Activated T-helper 2 cell treated with anti-CD3 and anti-CD28 coated beads, Interferon-gamma antibody, Interleukin-2, Interleukin-4, amounts not matched to agents 10 μg/mL and 5 μg/mL and 100 μg/mL, durations not matched to agents 14 hours and 24 hours and 36 hours (primary cell): ENCODE measurements at regions not wholly inside any gene's neighbourhood (a gene's known extent, or its start where the extent isn't known, plus 50 kb on each side); places are given as distances from the start of the nearest gene placed in this dataset.

Experiments
- DNase-seq: peaks from one replicate; pipeline ENCODE4 v3.0.0; 2021; ENCODE audit warnings: low spot score
- H3K27ac Mint-ChIP-seq: one replicate; pipeline ENCODE4 v1.8.0; 2021; ENCODE audit warnings: mixed read lengths
- H3K27me3 Mint-ChIP-seq: one replicate; pipeline ENCODE4 v1.8.0; 2021; ENCODE audit warnings: low read depth, mixed read lengths
- H3K36me3 Mint-ChIP-seq: one replicate; pipeline ENCODE4 v1.8.0; 2021; ENCODE audit warnings: low read depth, mixed read lengths
- H3K4me1 Mint-ChIP-seq: one replicate; pipeline ENCODE4 v1.8.0; 2021; ENCODE audit warnings: low read depth, mixed read lengths
- H3K4me3 Mint-ChIP-seq: one replicate; pipeline ENCODE4 v1.8.0; 2021; ENCODE audit warnings: low read depth, mild to moderate bottlenecking, moderate library complexity, mixed read lengths
- H3K9me3 Mint-ChIP-seq: one replicate; pipeline ENCODE4 v1.8.0; 2021; ENCODE audit warnings: mixed read lengths
- intact Hi-C: fragments of 100-400 bp; cut with micrococcal nuclease; formaldehyde crosslinking; loops from one replicate; pipeline ENCODE4 v1.15.1; 2023

DNA sequence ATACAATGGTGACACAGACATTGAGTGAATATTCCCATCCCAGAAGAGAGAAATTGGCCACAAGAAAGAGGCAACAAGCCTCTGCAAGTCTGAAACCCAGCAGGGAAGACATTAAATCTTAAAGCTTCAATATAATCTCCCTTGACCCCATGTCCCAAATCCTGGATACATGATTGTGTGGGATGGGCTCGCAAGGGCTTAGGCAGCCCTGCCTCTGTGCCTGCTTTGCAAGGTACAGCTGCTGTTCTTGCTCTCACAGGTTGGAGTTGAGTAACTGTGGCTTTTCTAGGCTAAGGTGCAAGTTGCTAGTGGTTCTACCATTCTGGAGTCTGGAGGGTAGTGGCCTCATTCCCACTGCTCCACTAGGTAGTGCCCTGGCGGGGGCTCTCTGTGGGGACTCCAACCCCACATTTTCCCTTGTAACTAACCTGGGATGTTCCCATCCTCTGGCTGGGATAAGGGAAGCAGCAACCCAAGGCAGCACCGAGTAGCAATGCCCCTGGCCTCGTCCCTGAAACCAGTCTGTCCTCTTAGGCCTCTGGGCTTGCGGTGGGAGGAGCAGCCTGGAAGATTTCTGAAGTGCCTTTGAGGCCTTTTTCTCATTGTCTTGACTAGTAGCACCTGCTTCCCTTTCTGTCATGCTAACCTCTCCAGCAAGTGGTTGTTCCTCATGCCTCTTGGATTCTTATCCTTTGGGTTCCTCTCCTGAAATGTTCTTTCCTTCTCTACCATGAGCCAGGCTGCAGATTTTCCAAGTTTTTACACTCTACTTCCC, 90.0 kb downstream of the FAM174B start:
- Mint-ChIP-seq H3K4me3 (no peak overlapping the region), H3K4me1 (peaks cover 2% of the 10 kb centered on the region), H3K36me3 (no peaks in the 10 kb centered on the region), H3K27ac (no peak overlapping the region), H3K27me3 (peaks cover 7% of the 10 kb centered on the region), H3K9me3 (no peaks in the 10 kb centered on the region)
- intact Hi-C loops, result no loop called here
- no peak for DNase-seq

DNA sequence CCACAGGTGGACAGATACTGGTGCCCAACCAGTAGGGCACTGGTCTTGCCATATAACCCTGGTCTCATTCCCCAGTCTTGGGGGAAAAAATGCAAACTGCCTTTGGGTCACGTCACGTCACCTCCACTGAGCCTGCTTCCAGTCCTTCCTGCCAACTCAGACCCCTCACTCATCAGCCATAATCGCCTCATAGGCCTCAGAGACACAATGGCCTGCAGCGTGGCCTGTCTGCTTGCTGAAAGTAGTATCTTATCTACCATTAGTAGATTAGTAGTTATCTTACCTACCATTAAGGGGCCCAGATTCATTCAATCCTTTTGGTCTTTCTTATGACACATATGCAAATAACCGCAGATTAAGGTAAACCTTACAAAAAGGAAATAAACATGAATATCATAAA, 93.8 kb downstream of the FAM174B start:
- intact Hi-C loops, result no loop called here
- H3K4me3 Mint-ChIP-seq, result no peak overlapping the region
- peaks cover 12% of the 10 kb centered on the region for H3K27me3 Mint-ChIP-seq
- peaks cover 2% of the 10 kb centered on the region for H3K4me1 Mint-ChIP-seq
- H3K36me3 Mint-ChIP-seq, result no peaks in the 10 kb centered on the region
- no peak for DNase-seq
- H3K27ac Mint-ChIP-seq, result no peak overlapping the region
- no peaks in the 10 kb centered on the region for H3K9me3 Mint-ChIP-seq

DNA sequence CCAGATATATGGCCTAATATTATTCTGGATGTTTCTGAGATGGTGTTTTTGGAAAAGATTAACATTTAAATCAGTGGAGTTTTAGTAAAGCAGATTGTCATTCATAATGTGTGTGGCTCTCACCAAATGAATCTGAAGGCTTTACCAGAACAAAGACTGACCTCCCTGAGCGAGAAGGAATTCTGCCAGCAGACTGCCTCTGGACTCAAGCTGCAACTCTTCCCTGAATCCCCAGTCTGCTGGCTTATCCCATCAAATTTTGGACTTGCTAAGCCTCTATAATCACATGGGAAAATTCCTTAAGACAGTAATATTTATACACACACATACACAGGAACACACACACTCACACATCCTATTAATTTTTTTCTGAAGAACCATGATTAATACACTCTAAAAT, 102.3 kb downstream of the FAM174B start:
- H3K36me3 Mint-ChIP-seq, result no peaks in the 10 kb centered on the region
- no peaks in the 10 kb centered on the region for H3K9me3 Mint-ChIP-seq
- no peak overlapping the region for H3K27ac Mint-ChIP-seq
- DNase-seq, result no peak
- H3K27me3 Mint-ChIP-seq, result peaks cover 37% of the 10 kb centered on the region
- no peak overlapping the region for H3K4me3 Mint-ChIP-seq
- intact Hi-C loops, result no loop called here
- H3K4me1 Mint-ChIP-seq, result peaks cover 4% of the 10 kb centered on the region

DNA sequence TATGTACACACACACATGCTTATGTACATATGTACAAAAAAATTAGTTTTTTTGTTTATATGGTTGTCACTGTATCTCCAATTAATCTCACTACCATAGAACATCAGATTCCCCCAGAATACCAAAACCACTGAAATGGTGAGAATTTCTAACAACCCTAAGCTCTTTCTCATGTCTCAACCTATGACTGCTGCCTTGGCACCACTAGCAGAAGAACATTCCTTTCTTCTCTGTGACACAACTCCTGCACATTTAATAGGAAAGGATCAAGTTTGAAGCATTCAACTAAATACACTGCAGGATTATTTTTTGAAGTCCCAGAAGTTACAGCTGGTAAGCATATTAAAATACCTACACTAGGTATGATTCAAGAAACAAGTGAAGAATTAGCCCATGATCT, 109.6 kb downstream of the FAM174B start:
- H3K27ac Mint-ChIP-seq, result no peak overlapping the region
- peaks cover 5% of the 10 kb centered on the region for H3K9me3 Mint-ChIP-seq
- H3K4me3 Mint-ChIP-seq, result no peak overlapping the region
- peaks cover 14% of the 10 kb centered on the region for H3K27me3 Mint-ChIP-seq
- DNase-seq, result no peak
- intact Hi-C loops, result no loop called here
- no peaks in the 10 kb centered on the region for H3K36me3 Mint-ChIP-seq
- H3K4me1 Mint-ChIP-seq, result peaks cover 2% of the 10 kb centered on the region

DNA sequence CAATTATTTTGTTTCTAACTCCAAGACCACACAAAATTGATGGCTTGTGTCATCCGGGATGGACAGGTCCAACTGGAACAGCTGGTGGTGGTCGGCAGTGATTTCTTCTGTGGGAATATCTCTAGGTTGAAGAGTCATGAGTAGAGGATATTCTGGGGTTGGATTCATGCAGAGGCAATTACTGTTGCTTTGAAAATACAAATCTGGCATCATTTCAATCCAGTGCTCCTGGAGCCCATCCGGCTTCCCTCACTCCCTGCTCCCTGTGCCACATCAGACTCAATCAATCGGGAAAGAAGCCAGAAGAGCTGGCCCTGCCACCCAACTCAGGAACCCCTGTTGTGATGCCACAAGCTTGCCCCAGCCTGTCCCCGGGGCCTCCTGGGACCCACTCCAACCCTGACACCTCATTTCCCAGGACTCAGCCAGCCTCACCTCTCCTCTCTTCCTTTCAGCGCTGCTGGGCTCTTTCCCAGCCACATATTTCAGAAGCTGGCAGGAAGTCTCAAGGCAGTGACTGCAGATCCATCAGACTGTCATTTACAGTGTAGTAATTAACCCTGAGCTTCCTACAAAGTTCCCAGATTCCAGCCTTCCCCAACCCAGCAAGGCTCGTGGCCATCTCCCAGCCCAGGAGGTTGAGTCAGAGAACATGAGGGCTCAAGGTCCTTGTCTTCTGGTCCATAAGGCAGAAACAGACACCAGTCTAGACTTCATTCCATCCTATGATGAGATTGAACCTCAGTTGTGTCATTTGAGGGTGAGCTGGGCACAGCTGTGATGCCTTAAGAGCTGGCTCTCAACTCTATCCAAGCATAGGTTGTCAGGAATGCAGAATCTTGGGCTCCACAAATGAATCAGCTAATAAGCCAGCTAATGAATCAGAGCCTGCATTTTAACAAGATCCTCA, 114.0 kb downstream of the FAM174B start:
- no peak overlapping the region for H3K4me3 Mint-ChIP-seq
- H3K27me3 Mint-ChIP-seq, result peaks cover 3% of the 10 kb centered on the region
- peaks cover 5% of the 10 kb centered on the region for H3K9me3 Mint-ChIP-seq
- intact Hi-C loops, result no loop called here
- no peaks in the 10 kb centered on the region for H3K4me1 Mint-ChIP-seq
- no peak overlapping the region for H3K27ac Mint-ChIP-seq
- no peaks in the 10 kb centered on the region for H3K36me3 Mint-ChIP-seq
- DNase-seq, result no peak

DNA sequence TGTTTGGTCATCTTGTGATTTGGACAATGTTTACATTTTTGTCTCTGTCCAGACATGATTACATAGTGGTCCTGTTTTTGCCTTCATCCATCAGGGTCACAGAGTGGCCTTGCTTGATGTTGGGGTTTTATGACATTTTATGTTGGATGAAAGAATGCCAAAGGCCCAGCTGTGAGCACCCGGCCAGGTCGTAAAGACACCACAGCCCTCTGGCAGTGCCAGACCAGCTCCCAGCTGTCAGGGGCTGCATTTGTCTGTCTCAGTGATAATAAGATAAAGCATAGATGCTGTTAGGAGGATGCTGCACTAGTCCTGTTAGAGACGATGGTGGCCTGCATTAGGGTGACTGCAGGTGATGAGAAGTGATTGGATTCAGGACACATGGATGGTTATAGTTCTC, 117.5 kb downstream of the FAM174B start:
- intact Hi-C loops, result no loop called here
- no peak overlapping the region for H3K4me3 Mint-ChIP-seq
- H3K27me3 Mint-ChIP-seq, result no peaks in the 10 kb centered on the region
- no peaks in the 10 kb centered on the region for H3K4me1 Mint-ChIP-seq
- H3K27ac Mint-ChIP-seq, result no peak overlapping the region
- DNase-seq, result no peak
- no peaks in the 10 kb centered on the region for H3K36me3 Mint-ChIP-seq
- peaks cover 16% of the 10 kb centered on the region for H3K9me3 Mint-ChIP-seq

DNA sequence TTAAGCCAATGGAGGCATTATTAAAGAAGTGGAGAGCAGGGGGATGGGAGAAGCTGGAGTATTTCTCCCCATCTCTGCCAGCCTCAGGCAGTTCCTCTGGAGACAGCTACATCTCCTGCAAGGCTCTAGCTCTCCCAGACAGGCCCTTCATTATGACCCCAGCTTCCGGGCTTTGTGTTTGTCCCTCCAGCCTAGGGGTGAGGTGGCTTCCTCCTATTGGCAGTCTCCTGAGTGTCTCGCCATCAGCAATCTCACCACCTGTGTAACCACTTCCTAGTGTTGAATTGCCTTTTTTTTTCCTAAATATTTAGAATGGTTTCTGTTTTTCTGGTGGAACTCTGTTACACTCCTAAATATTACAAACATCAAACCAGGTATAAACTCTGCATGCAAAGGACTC, 122.3 kb downstream of the FAM174B start:
- no peak for DNase-seq
- H3K27me3 Mint-ChIP-seq, result no peaks in the 10 kb centered on the region
- intact Hi-C loops, result no loop called here
- no peak overlapping the region for H3K27ac Mint-ChIP-seq
- H3K4me3 Mint-ChIP-seq, result no peak overlapping the region
- no peaks in the 10 kb centered on the region for H3K4me1 Mint-ChIP-seq
- H3K9me3 Mint-ChIP-seq, result peaks cover 16% of the 10 kb centered on the region
- no peaks in the 10 kb centered on the region for H3K36me3 Mint-ChIP-seq

DNA sequence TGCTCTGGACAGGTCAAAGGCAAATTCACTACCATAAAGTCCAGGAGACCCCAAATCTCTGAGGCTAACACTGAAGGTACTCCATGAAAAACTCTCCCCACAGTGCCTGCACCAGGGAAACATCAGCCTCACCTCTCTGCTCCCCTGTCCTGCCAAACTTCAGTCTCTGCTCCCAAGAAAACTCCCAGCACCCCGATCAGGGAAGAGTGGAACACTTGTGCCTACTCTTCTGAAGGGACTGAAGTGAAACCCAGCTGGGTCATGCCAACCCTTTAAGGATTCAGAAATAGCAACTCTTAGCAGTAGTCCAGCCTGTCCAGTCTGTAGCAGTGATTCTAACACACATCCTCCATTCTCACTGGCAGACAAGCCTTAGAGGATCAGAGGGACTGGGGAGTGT, 124.2 kb downstream of the FAM174B start:
- H3K4me3 Mint-ChIP-seq, result no peak overlapping the region
- no peak overlapping the region for H3K27ac Mint-ChIP-seq
- DNase-seq, result no peak
- no peaks in the 10 kb centered on the region for H3K4me1 Mint-ChIP-seq
- no peaks in the 10 kb centered on the region for H3K27me3 Mint-ChIP-seq
- no peaks in the 10 kb centered on the region for H3K36me3 Mint-ChIP-seq
- H3K9me3 Mint-ChIP-seq, result peaks cover 16% of the 10 kb centered on the region
- intact Hi-C loops, result no loop called here

DNA sequence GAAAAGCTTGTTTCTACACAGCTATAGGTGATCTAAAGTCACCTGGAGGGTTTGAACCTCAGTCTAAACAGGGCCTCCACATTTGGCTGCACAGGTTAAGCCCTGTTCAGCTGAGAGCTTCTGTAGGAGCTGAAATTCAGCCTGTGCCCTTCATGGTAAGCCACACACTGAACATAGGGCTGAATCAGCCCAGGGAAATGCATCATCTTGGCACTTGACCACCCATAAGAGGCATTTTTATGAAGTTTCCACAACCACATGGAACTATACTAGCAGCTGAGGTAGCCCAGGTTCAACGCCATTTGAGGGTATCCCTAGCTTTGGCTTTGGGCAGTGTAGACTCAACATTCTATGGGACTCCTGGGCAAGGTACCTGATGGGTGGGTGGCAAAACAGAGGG, 126.8 kb downstream of the FAM174B start:
- Mint-ChIP-seq H3K9me3 (no peaks in the 10 kb centered on the region), H3K27ac (no peak overlapping the region), H3K27me3 (no peaks in the 10 kb centered on the region), H3K36me3 (no peaks in the 10 kb centered on the region), H3K4me1 (no peaks in the 10 kb centered on the region), H3K4me3 (no peak overlapping the region)
- intact Hi-C loops, result no loop called here
- DNase-seq, result no peak

DNA sequence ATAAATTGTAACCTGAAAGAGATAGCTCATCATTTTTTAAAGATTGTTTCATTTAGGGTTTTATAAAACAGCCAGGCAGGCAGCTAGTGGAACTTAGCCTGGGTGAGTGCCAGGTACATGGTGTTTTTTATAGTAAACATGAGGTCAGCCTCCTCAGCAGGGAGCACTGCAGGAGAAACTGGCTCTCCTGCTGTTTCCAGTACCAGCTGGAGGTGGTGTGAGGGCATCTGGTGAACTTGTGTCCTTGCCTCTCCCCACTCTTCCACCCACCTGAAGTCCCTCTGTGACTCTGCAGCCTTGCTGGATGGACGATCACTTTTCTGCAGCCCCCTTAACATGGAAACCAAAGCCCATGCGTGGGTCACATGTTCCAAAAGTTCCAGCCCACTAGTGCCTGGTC, 128.4 kb downstream of the FAM174B start:
- Mint-ChIP-seq H3K36me3 (no peaks in the 10 kb centered on the region), H3K27ac (no peak overlapping the region), H3K4me3 (no peak overlapping the region), H3K27me3 (no peaks in the 10 kb centered on the region), H3K9me3 (no peaks in the 10 kb centered on the region), H3K4me1 (no peaks in the 10 kb centered on the region)
- intact Hi-C loops, result no loop called here
- no peak for DNase-seq

DNA sequence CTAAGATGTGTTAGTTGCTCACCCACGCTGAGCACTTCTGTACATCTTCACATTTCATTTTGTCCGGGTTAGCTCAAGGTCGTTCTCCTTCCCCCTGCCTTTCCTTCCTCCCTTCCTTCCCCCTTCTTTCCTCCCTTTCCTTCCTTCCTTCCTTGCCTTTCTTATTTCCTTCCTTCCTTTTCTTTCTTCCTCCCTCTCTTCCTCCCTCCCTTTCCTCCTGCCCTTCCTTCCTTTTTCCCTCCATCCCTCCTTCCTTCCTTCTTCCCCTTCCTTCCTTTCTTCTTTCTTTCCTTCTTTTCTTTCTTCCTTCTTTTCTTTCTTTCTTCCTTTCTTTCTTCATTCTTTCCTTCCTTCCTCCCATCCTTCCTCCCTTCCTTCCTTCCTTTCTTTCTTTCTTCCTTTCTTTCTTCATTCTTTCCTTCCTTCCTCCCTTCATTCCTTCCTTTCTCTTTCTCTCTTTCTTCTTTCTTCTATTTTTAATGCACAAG, 129.8 kb downstream of the FAM174B start:
- intact Hi-C loops, result no loop called here
- H3K36me3 Mint-ChIP-seq, result no peaks in the 10 kb centered on the region

DNA sequence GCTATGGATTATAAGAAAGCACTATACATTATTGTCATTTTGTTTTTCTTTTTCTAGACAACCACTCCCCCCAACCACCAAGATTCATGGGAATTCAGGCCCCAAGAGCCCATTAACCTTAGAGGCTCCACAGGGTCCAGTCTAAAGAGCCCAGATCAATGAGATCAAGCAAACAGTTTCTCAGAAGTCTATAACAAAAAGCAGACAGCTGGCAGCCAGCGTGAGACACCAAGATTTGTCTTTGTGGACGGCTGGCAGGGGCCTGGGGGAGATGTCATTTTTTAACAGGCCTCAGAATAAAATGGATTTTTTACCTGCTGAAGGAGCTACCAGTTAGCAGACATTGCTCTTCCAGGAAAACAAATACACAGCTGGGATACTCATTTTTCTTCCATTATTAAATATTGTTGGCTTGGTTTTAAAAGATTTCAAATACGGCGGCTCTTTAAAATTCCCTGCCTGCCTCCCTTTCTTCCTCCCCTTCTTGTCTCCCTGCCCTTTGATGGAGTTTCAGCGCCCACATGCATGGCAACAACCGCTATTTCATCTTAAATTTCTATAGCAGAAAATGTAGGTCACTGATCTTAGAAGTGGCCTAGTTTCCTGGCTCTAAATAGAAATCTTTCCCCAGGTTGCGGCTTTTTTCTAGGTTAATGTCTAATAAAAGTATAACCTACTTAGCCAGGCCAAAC, 130.6 kb downstream of the FAM174B start:
- intact Hi-C loops, result no loop called here
- no peaks in the 10 kb centered on the region for H3K36me3 Mint-ChIP-seq
- no peak overlapping the region for H3K27ac Mint-ChIP-seq
- H3K4me3 Mint-ChIP-seq, result no peak overlapping the region
- H3K27me3 Mint-ChIP-seq, result no peaks in the 10 kb centered on the region
- H3K9me3 Mint-ChIP-seq, result no peaks in the 10 kb centered on the region
- H3K4me1 Mint-ChIP-seq, result peaks cover 6% of the 10 kb centered on the region
- no peak for DNase-seq

More for the DNA sequence above, 129.8 kb downstream of the FAM174B start:
- Mint-ChIP-seq H3K4me1 (peaks cover 6% of the 10 kb centered on the region), H3K27ac (no peak overlapping the region), H3K27me3 (no peaks in the 10 kb centered on the region), H3K9me3 (no peaks in the 10 kb centered on the region), H3K4me3 (no peak overlapping the region)
- no peak for DNase-seq

DNA sequence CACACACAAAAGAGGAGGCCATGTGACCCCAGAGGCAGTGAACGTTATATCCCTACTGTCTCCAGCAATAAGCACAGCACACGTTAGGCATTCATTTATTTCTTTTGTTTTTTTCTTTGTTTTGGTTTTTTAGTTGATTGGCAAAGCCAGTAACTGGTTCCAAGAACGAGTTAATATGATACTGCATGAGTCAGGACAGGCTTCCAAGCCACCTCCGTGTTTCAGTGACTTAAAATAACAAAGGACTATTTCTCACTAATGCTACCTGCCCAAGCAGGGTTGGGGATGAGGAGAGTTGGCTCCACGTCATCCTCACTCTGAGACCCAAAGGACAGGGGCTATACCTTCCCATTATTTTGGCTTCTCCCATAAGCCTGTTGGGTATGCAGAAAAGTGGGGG, 130.5 kb downstream of the ST8SIA2 start:
- intact Hi-C loops, result no loop called here
- Mint-ChIP-seq H3K9me3 (no peaks in the 10 kb centered on the region), H3K4me3 (no peak overlapping the region), H3K36me3 (no peaks in the 10 kb centered on the region), H3K27me3 (no peaks in the 10 kb centered on the region), H3K4me1 (peaks cover 6% of the 10 kb centered on the region), H3K27ac (no peak overlapping the region)
- no peak for DNase-seq
